ENCODE measurements at regions not wholly inside any gene's neighbourhood (a gene's known extent, or its start where the extent isn't known, plus 50 kb on each side); places are given as distances from the start of the nearest gene placed in this dataset.

- ChIA-PET CTCF (interaction anchor here (1.3 kb wide), 1 partner anchor 10 kb away, joined by 5 read pairs; no protein-coding TSS in a partner anchor), POLR2A (no interaction called here)
- no peak for DNase-seq
- Histone ChIP-seq H3K4me3 (ENCODE audit: low read depth, low read length) (no peak overlapping the region), H3K4me1 (no peaks in the 10 kb centered on the region; the same call in 1 of the 2 replicates), H3K27me3 (replicated peaks; ENCODE audit: control insufficient read depth, insufficient read depth, low read length) (no peaks in the 10 kb centered on the region; the same call in 1 of the 2 replicates), H3K9me3 (no peaks in the 10 kb centered on the region), H3K36me3 (ENCODE audit: control insufficient read depth, insufficient read depth, low read length) (no peaks in the 10 kb centered on the region)
- TF ChIP-seq CTCF (IDR thresholded peaks at IDR 0.05; ENCODE audit: insufficient read depth in 1 of 2, low read depth in 1 of 2, low read length in 1 of 2, severe bottlenecking in 1 of 2, unreplicated experiment in 1 of 2): no peak
- Mint-ChIP-seq H3K4me1 (ENCODE audit: low read depth, unreplicated experiment) (no peaks in the 10 kb centered on the region), H3K4me3 (ENCODE audit: unreplicated experiment) (no peak overlapping the region), H3K36me3 (ENCODE audit: insufficient read depth, unreplicated experiment) (no peaks in the 10 kb centered on the region), H3K9me3 (ENCODE audit: unreplicated experiment) (peaks cover 10% of the 10 kb centered on the region), H3K27ac (ENCODE audit: unreplicated experiment) (no peak overlapping the region), H3K27me3 (ENCODE audit: insufficient read depth, unreplicated experiment) (peaks cover 9% of the 10 kb centered on the region)
- intact Hi-C loops (cut with micrococcal nuclease; ENCODE audit: unreplicated experiment): no loop called here
- no TSS peak for BruUV-seq (replicated peaks)
These were observed 80.7 kb upstream of the CD83 start for GRCh38 chr6:14036911-14037310.

GRCh38 chr6:14037402-14038277 lies 79.9 kb upstream of the CD83 start:
- no peaks in the 10 kb centered on the region; the same call in 1 of the 2 replicates for H3K27me3 ChIP-seq (replicated peaks; ENCODE audit: control insufficient read depth, insufficient read depth, low read length)
- peaks cover 10% of the 10 kb centered on the region for H3K9me3 Mint-ChIP-seq (ENCODE audit: unreplicated experiment)
- no peak overlapping the region for H3K4me3 Mint-ChIP-seq (ENCODE audit: unreplicated experiment)
- POLR2A ChIA-PET: no interaction called here
- DNase-seq: no peak
- no peaks in the 10 kb centered on the region for H3K36me3 Mint-ChIP-seq (ENCODE audit: insufficient read depth, unreplicated experiment)
- no peak overlapping the region for H3K4me3 ChIP-seq (ENCODE audit: low read depth, low read length)
- intact Hi-C loops (cut with micrococcal nuclease; ENCODE audit: unreplicated experiment): no loop called here
- BruUV-seq (replicated peaks): no TSS peak
- no peak for TF ChIP-seq CTCF (IDR thresholded peaks at IDR 0.05; ENCODE audit: insufficient read depth in 1 of 2, low read depth in 1 of 2, low read length in 1 of 2, severe bottlenecking in 1 of 2, unreplicated experiment in 1 of 2)
- H3K4me1 ChIP-seq: no peaks in the 10 kb centered on the region; the same call in 1 of the 2 replicates
- no peaks in the 10 kb centered on the region for H3K36me3 ChIP-seq (ENCODE audit: control insufficient read depth, insufficient read depth, low read length)
- H3K27ac Mint-ChIP-seq (ENCODE audit: unreplicated experiment): no peak overlapping the region
- no peaks in the 10 kb centered on the region for H3K9me3 ChIP-seq
- CTCF ChIA-PET: interaction anchor here (1.3 kb wide), 1 partner anchor 9 kb away, joined by 5 read pairs; no protein-coding TSS in a partner anchor
- H3K4me1 Mint-ChIP-seq (ENCODE audit: low read depth, unreplicated experiment): no peaks in the 10 kb centered on the region
- peaks cover 10% of the 10 kb centered on the region for H3K27me3 Mint-ChIP-seq (ENCODE audit: insufficient read depth, unreplicated experiment)

- no peaks in the 10 kb centered on the region; the same call in 1 of the 2 replicates for H3K4me1 ChIP-seq
- CTCF ChIA-PET: no interaction called here
- H3K4me3 ChIP-seq (ENCODE audit: low read depth, low read length): no peak overlapping the region
- BruUV-seq (replicated peaks): no TSS peak
- Mint-ChIP-seq H3K4me1 (ENCODE audit: low read depth, unreplicated experiment) (no peaks in the 10 kb centered on the region), H3K9me3 (ENCODE audit: unreplicated experiment) (peaks cover 9% of the 10 kb centered on the region), H3K36me3 (ENCODE audit: insufficient read depth, unreplicated experiment) (no peaks in the 10 kb centered on the region), H3K4me3 (ENCODE audit: unreplicated experiment) (no peak overlapping the region), H3K27me3 (ENCODE audit: insufficient read depth, unreplicated experiment) (peaks cover 12% of the 10 kb centered on the region), H3K27ac (ENCODE audit: unreplicated experiment) (no peak overlapping the region)
- TF ChIP-seq CTCF (IDR thresholded peaks at IDR 0.05; ENCODE audit: insufficient read depth in 1 of 2, low read depth in 1 of 2, low read length in 1 of 2, severe bottlenecking in 1 of 2, unreplicated experiment in 1 of 2): no peak
- no peaks in the 10 kb centered on the region for H3K9me3 ChIP-seq
- H3K36me3 ChIP-seq (ENCODE audit: control insufficient read depth, insufficient read depth, low read length): no peaks in the 10 kb centered on the region
- no peaks in the 10 kb centered on the region; the same call in 1 of the 2 replicates for H3K27me3 ChIP-seq (replicated peaks; ENCODE audit: control insufficient read depth, insufficient read depth, low read length)
- DNase-seq: no peak
- intact Hi-C loops (cut with micrococcal nuclease; ENCODE audit: unreplicated experiment): no loop called here
- POLR2A ChIA-PET: no interaction called here
These were observed 78.8 kb upstream of the CD83 start for GRCh38 chr6:14038467-14039437.

All from Caco-2 (cell line).